Trophoblast cell (in vitro differentiated cells and primary cell): ENCODE measurements at regions not wholly inside any gene's neighbourhood (a gene's known extent, or its start where the extent isn't known, plus 50 kb on each side); places are given as distances from the start of the nearest gene placed in this dataset.

Source experiments
- DNase-seq, 2 donors: peaks; one replicate each; pipeline ENCODE4 v3.0.0-alpha.2; 2016
- H2AFZ ChIP-seq: 2 replicates; pipeline ENCODE4 v1.6.1; 2013; ENCODE audit warnings: low read length, moderate library complexity, mild to moderate bottlenecking; ENCODE audit not compliant: insufficient read depth, poor library complexity
- H2AK5ac ChIP-seq: 2 replicates; pipeline ENCODE4 v1.6.1; 2013; ENCODE audit warnings: mild to moderate bottlenecking, low read length
- H2BK120ac ChIP-seq: 2 replicates; pipeline ENCODE4 v1.6.1; 2013; ENCODE audit warnings: low read length, mild to moderate bottlenecking, moderate library complexity; ENCODE audit not compliant: insufficient read depth, poor library complexity
- H2BK12ac ChIP-seq: 2 replicates; pipeline ENCODE4 v1.6.1; 2013; ENCODE audit warnings: mild to moderate bottlenecking, low read length, moderate library complexity
- H2BK5ac ChIP-seq: 2 replicates; pipeline ENCODE4 v1.6.1; 2013; ENCODE audit warnings: low read length, low read depth, moderate library complexity, mild to moderate bottlenecking; ENCODE audit not compliant: poor library complexity
- H3K14ac ChIP-seq: 2 replicates; pipeline ENCODE4 v1.6.1; 2013; ENCODE audit warnings: mild to moderate bottlenecking, low read length
- H3K18ac ChIP-seq: 2 replicates; pipeline ENCODE4 v1.6.1; 2013; ENCODE audit warnings: mild to moderate bottlenecking, low read length
- H3K23ac ChIP-seq: 2 replicates; pipeline ENCODE4 v1.6.1; 2013; ENCODE audit warnings: low read length
- H3K27ac ChIP-seq: 2 replicates; pipeline ENCODE4 v1.5.1; 2013; ENCODE audit warnings: low read depth, mild to moderate bottlenecking, inconsistent platforms, low read length, moderate library complexity
- H3K27me3 ChIP-seq: 2 replicates; pipeline ENCODE4 v1.6.1; 2013; ENCODE audit warnings: inconsistent platforms, mild to moderate bottlenecking, low read length, moderate library complexity; ENCODE audit not compliant: insufficient read depth
- H3K36me3 ChIP-seq, 2 experiments: 1 replicate in 1 of 2; 2 replicates in 1 of 2; pipeline ENCODE4 v1.6.1; 2013; ENCODE audit warnings: low read length in 2 of 2, mild to moderate bottlenecking in 2 of 2, moderate library complexity in 1 of 2; ENCODE audit not compliant: insufficient read depth in 2 of 2, control insufficient read depth in 1 of 2
- H3K4ac ChIP-seq: 2 replicates; pipeline ENCODE4 v1.6.1; 2013; ENCODE audit warnings: low read depth, mild to moderate bottlenecking, low read length, moderate library complexity
- H3K4me1 ChIP-seq, 2 experiments: 1 replicate in 1 of 2; 2 replicates in 1 of 2; pipeline ENCODE4 v1.6.1; 2013; ENCODE audit warnings: low read length in 2 of 2, mild to moderate bottlenecking in 2 of 2, moderate library complexity in 1 of 2; ENCODE audit not compliant: insufficient read depth in 2 of 2, control insufficient read depth in 1 of 2
- H3K4me2 ChIP-seq: 2 replicates; pipeline ENCODE4 v1.6.1; 2013; ENCODE audit warnings: inconsistent platforms, mild to moderate bottlenecking, low read length, moderate library complexity
- H3K4me3 ChIP-seq: 2 replicates; pipeline ENCODE4 v1.5.1; 2013; ENCODE audit warnings: mild to moderate bottlenecking, low read depth, low read length, inconsistent platforms
- H3K79me1 ChIP-seq: one replicate; pipeline ENCODE4 v1.6.1; 2013; ENCODE audit warnings: low read length
- H3K79me2 ChIP-seq: 2 replicates; pipeline ENCODE4 v1.6.1; 2013; ENCODE audit warnings: low read length, mild to moderate bottlenecking; ENCODE audit not compliant: control insufficient read depth, insufficient read depth, poor library complexity
- H3K9ac ChIP-seq: 2 replicates; pipeline ENCODE4 v1.6.1; 2013; ENCODE audit warnings: mild to moderate bottlenecking, low read length
- H3K9me3 ChIP-seq: 2 replicates; pipeline ENCODE4 v1.6.1; 2013; ENCODE audit warnings: low read depth, mild to moderate bottlenecking, control low read depth, inconsistent platforms, low read length; ENCODE audit not compliant: insufficient read depth
- H4K12ac ChIP-seq: 2 replicates; pipeline ENCODE4 v1.6.1; 2013; ENCODE audit warnings: low read depth, mild to moderate bottlenecking, low read length, moderate library complexity
- H4K8ac ChIP-seq: 2 replicates; pipeline ENCODE4 v1.6.1; 2013; ENCODE audit warnings: low read depth, mild to moderate bottlenecking, low read length, moderate library complexity
- H4K91ac ChIP-seq: one replicate; pipeline ENCODE4 v1.6.1; 2013; ENCODE audit warnings: low read depth, mild to moderate bottlenecking, low read length, moderate library complexity
- WGBS: extraction: QIAGEN DNeasy Blood & Tissue Kit; methylation state at CpG from one replicate; pipeline ENCODE4 v1.1.7; 2013; ENCODE audit warnings: missing lambda C conversion rate; ENCODE audit not compliant: insufficient read length, insufficient coverage; ENCODE audit errors: extremely low coverage; 5-methylcytosine and 5-hydroxymethylcytosine counted together

DNA sequence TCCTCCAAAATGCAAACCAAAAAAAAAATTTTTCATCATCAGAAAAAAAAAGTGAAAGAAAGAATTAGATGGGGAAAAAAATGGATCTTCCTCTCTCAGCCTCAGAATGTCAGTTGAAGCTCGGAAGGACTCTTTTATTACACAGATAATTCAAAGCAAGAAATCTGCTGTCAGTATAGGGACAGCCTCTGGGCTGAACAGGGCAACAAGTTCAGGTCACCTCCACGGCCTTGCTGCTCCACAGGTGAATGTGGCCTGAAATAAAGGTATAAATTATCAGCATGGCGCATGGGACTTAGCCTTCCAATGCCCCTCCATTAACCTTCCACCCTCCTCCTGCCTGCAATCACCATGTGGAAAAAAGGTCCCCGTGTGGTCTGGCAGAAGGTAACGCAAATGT, 316.8 kb upstream of the POU3F3 start:
- no peak overlapping the region for H2BK12ac ChIP-seq
- no peak overlapping the region for H3K9ac ChIP-seq
- no peak for DNase-seq
- H3K36me3 ChIP-seq: no peaks in the 10 kb centered on the region
- H2AFZ ChIP-seq: no peak overlapping the region
- WGBS: no CpG with 5 or more reads among the region's 5 CpGs
- H3K27ac ChIP-seq: no peak overlapping the region
- no peak overlapping the region for H3K14ac ChIP-seq
- H3K79me1 ChIP-seq: no peaks in the 10 kb centered on the region
- no peak overlapping the region for H4K91ac ChIP-seq
- no peaks in the 10 kb centered on the region for H3K79me2 ChIP-seq
- no peak overlapping the region for H2BK120ac ChIP-seq
- no peak overlapping the region for H4K12ac ChIP-seq
- no peak overlapping the region for H2AK5ac ChIP-seq
- H3K4ac ChIP-seq: no peak overlapping the region
- H3K9me3 ChIP-seq: no peaks in the 10 kb centered on the region
- H2BK5ac ChIP-seq: no peak overlapping the region
- H3K4me1 ChIP-seq: no peaks in the 10 kb centered on the region
- H3K4me3 ChIP-seq: no peak overlapping the region
- no peak overlapping the region for H4K8ac ChIP-seq
- no peaks in the 10 kb centered on the region for H3K27me3 ChIP-seq
- H3K18ac ChIP-seq: no peak overlapping the region
- H3K23ac ChIP-seq: no peak overlapping the region
- no peak overlapping the region for H3K4me2 ChIP-seq

DNA sequence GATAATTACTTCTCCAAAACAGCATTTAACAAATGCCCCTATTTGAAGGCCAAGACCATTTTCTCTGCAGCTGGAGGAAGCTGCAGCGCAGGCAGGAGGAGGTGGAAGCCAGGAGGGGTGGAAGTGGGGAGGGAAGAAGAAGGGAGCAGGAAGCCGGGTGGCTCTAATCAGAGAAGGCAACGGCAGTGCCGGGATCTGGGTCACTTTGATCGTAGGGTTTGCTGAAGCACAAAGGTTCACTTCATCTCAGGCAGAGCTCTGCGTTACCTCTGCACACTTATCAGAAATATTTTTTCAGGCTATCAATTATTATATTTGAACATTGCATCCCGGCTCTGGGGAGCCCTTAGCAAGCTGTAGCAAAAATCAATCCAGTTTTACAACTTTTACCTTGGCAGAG, 315.8 kb upstream of the POU3F3 start:
- no CpG with 5 or more reads among the region's 7 CpGs for WGBS
- H4K12ac ChIP-seq: no peak overlapping the region

DNA sequence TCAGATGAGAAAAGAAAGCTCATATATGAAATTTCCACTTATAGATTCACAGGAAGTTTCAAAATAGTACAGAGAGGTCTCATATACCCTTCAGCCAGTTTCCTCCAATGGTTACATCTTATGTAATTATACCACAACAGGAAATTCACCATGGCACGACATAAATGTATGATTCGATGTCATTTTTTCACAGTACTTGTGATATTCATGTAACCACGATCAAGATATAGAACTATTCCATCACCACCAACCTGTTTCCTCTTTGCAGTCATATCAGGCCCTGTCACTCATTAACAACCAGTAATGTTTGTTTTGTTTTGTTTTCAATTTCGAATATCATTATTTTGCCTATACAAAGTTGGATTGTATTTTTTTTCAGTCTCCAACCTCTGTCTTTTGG, 314.3 kb upstream of the POU3F3 start:
- no peak overlapping the region for H4K8ac ChIP-seq
- H2BK5ac ChIP-seq: no peak overlapping the region
- H3K14ac ChIP-seq: no peak overlapping the region
- H3K9ac ChIP-seq: no peak overlapping the region
- H2AK5ac ChIP-seq: no peak overlapping the region
- no peaks in the 10 kb centered on the region for H3K4me1 ChIP-seq
- no peak overlapping the region for H3K4me2 ChIP-seq
- no CpG with 5 or more reads among the region's 4 CpGs for WGBS
- no peak overlapping the region for H3K23ac ChIP-seq
- no peaks in the 10 kb centered on the region for H3K79me1 ChIP-seq
- no peak overlapping the region for H4K91ac ChIP-seq
- no peak overlapping the region for H2AFZ ChIP-seq
- H3K18ac ChIP-seq: no peak overlapping the region
- no peaks in the 10 kb centered on the region for H3K27me3 ChIP-seq
- H3K79me2 ChIP-seq: no peaks in the 10 kb centered on the region
- no peak for DNase-seq
- no peaks in the 10 kb centered on the region for H3K36me3 ChIP-seq
- H2BK120ac ChIP-seq: no peak overlapping the region
- H3K9me3 ChIP-seq: no peaks in the 10 kb centered on the region
- no peak overlapping the region for H4K12ac ChIP-seq
- no peak overlapping the region for H3K4ac ChIP-seq
- H3K27ac ChIP-seq: no peak overlapping the region
- no peak overlapping the region for H2BK12ac ChIP-seq
- no peak overlapping the region for H3K4me3 ChIP-seq

More for the DNA sequence above, 315.8 kb upstream of the POU3F3 start:
- Histone ChIP-seq H4K8ac (no peak overlapping the region), H3K79me1 (no peaks in the 10 kb centered on the region), H3K27ac (no peak overlapping the region), H2AFZ (no peak overlapping the region), H3K27me3 (no peaks in the 10 kb centered on the region), H2AK5ac (no peak overlapping the region), H2BK120ac (no peak overlapping the region), H3K79me2 (no peaks in the 10 kb centered on the region), H3K23ac (no peak overlapping the region), H3K4ac (no peak overlapping the region), H3K18ac (no peak overlapping the region), H3K4me2 (no peak overlapping the region), H2BK12ac (no peak overlapping the region), H3K9me3 (no peaks in the 10 kb centered on the region), H2BK5ac (no peak overlapping the region), H3K9ac (no peak overlapping the region), H4K91ac (no peak overlapping the region), H3K4me1 (no peaks in the 10 kb centered on the region), H3K14ac (no peak overlapping the region), H3K36me3 (no peaks in the 10 kb centered on the region), H3K4me3 (no peak overlapping the region)
- DNase-seq: no peak

DNA sequence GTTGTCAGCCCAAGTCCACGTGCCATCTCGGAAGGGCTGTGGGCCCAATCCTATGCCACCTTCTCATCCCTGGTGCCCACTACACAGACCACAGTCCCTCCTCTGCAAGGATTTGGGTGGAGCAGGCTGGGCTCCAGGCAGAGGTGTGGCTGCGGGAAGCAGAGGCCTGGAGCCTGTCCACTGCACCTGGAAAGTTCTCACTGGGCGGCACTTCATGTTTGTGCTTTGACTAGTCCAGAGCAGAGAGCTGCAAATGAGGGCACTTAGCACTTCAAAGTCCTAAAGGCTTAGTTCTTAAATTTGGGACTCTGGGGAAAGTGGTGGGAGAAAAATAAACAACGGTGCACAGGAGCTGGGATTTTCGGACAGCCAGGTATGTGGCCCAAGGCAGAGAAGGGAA, 308.9 kb upstream of the POU3F3 start:
- Histone ChIP-seq H3K36me3 (no peaks in the 10 kb centered on the region), H3K4me1 (no peaks in the 10 kb centered on the region), H4K12ac (no peak overlapping the region), H3K18ac (no peak overlapping the region), H3K27me3 (no peaks in the 10 kb centered on the region), H3K9me3 (no peaks in the 10 kb centered on the region), H3K14ac (no peak overlapping the region), H2AFZ (no peak overlapping the region), H3K4me3 (no peak overlapping the region), H3K79me1 (no peaks in the 10 kb centered on the region), H3K4ac (no peak overlapping the region), H2AK5ac (no peak overlapping the region), H3K27ac (no peak overlapping the region), H3K4me2 (no peak overlapping the region), H3K79me2 (no peaks in the 10 kb centered on the region), H2BK120ac (no peak overlapping the region), H2BK5ac (no peak overlapping the region), H4K91ac (no peak overlapping the region), H2BK12ac (no peak overlapping the region), H3K23ac (no peak overlapping the region), H3K9ac (no peak overlapping the region), H4K8ac (no peak overlapping the region)
- WGBS: no CpG with 5 or more reads among the region's 6 CpGs
- DNase-seq: no peak
